OCI-LY3 (cell line): ENCODE measurements at regions not wholly inside any gene's neighbourhood (a gene's known extent, or its start where the extent isn't known, plus 50 kb on each side); places are given as distances from the start of the nearest gene placed in this dataset.
A peak's percentile ranks its signal among the peaks of the same experiment; 100 is the strongest.
"Not testable (repeated sequence)": the region's sequence is repeated elsewhere in the genome, so short reads cannot be mapped to it uniquely, and the experiment has no call there.

Source experiments
- H2AFZ ChIP-seq: fragments of 200-600, 300-600 bp; shearing (Covaris generic); 2 replicates; pipeline ENCODE4 v1.6.0; 2014; ENCODE audit warnings: antibody characterized with exemption, low read depth, low read length
- H3K27ac ChIP-seq: fragments of 200-600, 300-600 bp; sonication (generic); 2 replicates; pipeline ENCODE4 v1.5.1; 2014; ENCODE audit warnings: mild to moderate bottlenecking, low read length, moderate library complexity, mixed read lengths
- H3K27me3 ChIP-seq: fragments of 200-600, 300-600 bp; sonication (generic); 2 replicates; pipeline ENCODE4 v1.6.1; 2014; ENCODE audit warnings: low read depth, low read length, mixed read lengths
- H3K36me3 ChIP-seq: fragments of 200-600, 300-600 bp; sonication (generic); replicated peaks from 2 replicates; pipeline ENCODE3; 2014; ENCODE audit warnings: low read depth, low read length, mixed read lengths
- H3K4me1 ChIP-seq: fragments of 300-600, 200-600 bp; sonication (generic); 2 replicates; pipeline ENCODE4 v1.6.1; 2014; ENCODE audit warnings: low read length, mixed read lengths
- H3K4me2 ChIP-seq: fragments of 200-600, 300-600 bp; sonication (generic); 2 replicates; pipeline ENCODE4 v1.6.1; 2014; ENCODE audit warnings: low read length, mixed read lengths
- H3K4me3 ChIP-seq: fragments of 300-600, 200-600 bp; sonication (generic); 2 replicates; pipeline ENCODE4 v1.5.1; 2014; ENCODE audit warnings: antibody characterized with exemption, mild to moderate bottlenecking, low read length, moderate library complexity
- H3K79me2 ChIP-seq: fragments of 300-600, 200-600 bp; shearing (Covaris generic); 2 replicates; pipeline ENCODE4 v1.6.1; 2014; ENCODE audit warnings: mild to moderate bottlenecking, low read length, mixed read lengths
- H3K9ac ChIP-seq: fragments of 300-600, 200-600 bp; shearing (Covaris generic); 2 replicates; pipeline ENCODE4 v1.6.0; 2014; ENCODE audit warnings: mild to moderate bottlenecking, low read length, moderate library complexity
- H3K9me3 ChIP-seq: fragments of 200-600, 300-600 bp; shearing (Covaris generic); 2 replicates; pipeline ENCODE4 v1.6.1; 2014; ENCODE audit warnings: low read length, mixed read lengths; ENCODE audit not compliant: insufficient read depth
- H4K20me1 ChIP-seq: fragments of 200-600, 300-600 bp; sonication (generic); 2 replicates; pipeline ENCODE4 v1.6.1; 2016; ENCODE audit warnings: low read length, mixed read lengths; ENCODE audit not compliant: insufficient read depth
- EZH2phosphoT487 ChIP-seq: fragments of 200-600 bp; shearing (Covaris generic); IDR thresholded peaks from 2 replicates; pipeline ENCODE4 v1.6.1; 2018; ENCODE audit warnings: antibody characterized with exemption, mixed run types, low read depth
- TF ChIP-seq, protein P1 (sequence below): fragments of 200-600, 300-600 bp; sonication (generic); IDR thresholded peaks from 2 replicates; pipeline ENCODE4 v1.5.1; 2014; ENCODE audit warnings: antibody characterized with exemption, low read length, low read depth

DNA sequence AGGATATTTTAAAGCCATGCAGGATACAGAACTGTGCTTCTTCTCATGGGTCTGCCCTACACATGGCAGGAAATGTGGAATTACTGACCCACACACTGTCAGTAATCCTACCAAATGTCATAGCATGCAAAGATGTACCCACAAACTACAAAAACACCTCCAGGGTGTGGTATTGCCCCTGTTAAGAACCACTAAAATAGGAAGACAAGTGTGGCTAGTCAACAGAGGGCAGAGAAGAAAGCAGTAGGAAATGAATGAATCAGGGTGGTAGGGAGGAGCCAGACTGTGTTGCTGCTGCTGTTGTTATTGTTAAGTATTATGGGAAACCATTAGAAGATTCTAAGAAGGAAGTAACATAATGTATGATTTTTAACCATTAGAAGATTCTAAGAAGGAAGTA, 556.7 kb upstream of the ACVR2A start:
- no peaks in the 10 kb centered on the region for H3K4me1 ChIP-seq
- no peaks in the 10 kb centered on the region for H3K27me3 ChIP-seq
- H3K27ac ChIP-seq, result no peak overlapping the region
- H3K9ac ChIP-seq, result no peak overlapping the region
- no peak overlapping the region for H2AFZ ChIP-seq
- no peaks in the 10 kb centered on the region for H4K20me1 ChIP-seq
- no peaks in the 10 kb centered on the region for H3K79me2 ChIP-seq
- TF ChIP-seq, protein P1, sequence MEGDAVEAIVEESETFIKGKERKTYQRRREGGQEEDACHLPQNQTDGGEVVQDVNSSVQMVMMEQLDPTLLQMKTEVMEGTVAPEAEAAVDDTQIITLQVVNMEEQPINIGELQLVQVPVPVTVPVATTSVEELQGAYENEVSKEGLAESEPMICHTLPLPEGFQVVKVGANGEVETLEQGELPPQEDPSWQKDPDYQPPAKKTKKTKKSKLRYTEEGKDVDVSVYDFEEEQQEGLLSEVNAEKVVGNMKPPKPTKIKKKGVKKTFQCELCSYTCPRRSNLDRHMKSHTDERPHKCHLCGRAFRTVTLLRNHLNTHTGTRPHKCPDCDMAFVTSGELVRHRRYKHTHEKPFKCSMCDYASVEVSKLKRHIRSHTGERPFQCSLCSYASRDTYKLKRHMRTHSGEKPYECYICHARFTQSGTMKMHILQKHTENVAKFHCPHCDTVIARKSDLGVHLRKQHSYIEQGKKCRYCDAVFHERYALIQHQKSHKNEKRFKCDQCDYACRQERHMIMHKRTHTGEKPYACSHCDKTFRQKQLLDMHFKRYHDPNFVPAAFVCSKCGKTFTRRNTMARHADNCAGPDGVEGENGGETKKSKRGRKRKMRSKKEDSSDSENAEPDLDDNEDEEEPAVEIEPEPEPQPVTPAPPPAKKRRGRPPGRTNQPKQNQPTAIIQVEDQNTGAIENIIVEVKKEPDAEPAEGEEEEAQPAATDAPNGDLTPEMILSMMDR, result 0 out of 2 replicates have a peak, but pooled peaks have one; percentile 5
- TF ChIP-seq EZH2phosphoT487, result no peak
- H3K36me3 ChIP-seq, result no peaks in the 10 kb centered on the region
- H3K9me3 ChIP-seq, result no peaks in the 10 kb centered on the region
- H3K4me3 ChIP-seq, result no peak overlapping the region
- H3K4me2 ChIP-seq, result no peak overlapping the region

DNA sequence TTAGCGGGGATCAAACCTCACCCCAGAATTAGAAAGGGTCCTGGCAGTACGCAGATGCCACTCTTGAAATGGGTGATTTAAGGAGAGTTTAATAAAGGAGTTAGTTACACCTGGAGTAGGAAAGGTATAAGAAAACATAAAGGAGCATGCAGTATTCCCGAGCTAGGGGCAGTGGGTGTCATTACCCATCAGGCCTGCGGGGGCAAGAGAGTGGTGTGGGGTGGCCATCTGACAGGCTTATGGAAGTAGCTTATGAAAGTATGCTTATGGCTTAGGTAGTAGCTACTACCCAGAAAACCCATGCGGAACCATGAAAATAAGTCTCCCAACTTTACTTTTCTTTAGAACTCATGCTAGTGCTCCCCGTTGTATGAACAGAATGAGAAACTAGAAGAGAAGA, 568.9 kb upstream of the ACVR2A start:
- Histone ChIP-seq H3K79me2 (no peaks in the 10 kb centered on the region), H3K4me3 (no peak overlapping the region), H2AFZ (no peak overlapping the region), H3K9ac (no peak overlapping the region), H3K27ac (no peak overlapping the region), H3K4me2 (no peak overlapping the region), H3K4me1 (no peaks in the 10 kb centered on the region), H3K36me3 (no peaks in the 10 kb centered on the region), H4K20me1 (no peaks in the 10 kb centered on the region), H3K27me3 (no peaks in the 10 kb centered on the region), H3K9me3 (no peaks in the 10 kb centered on the region)
- TF ChIP-seq, protein P1, result no peak
- no peak for TF ChIP-seq EZH2phosphoT487

DNA sequence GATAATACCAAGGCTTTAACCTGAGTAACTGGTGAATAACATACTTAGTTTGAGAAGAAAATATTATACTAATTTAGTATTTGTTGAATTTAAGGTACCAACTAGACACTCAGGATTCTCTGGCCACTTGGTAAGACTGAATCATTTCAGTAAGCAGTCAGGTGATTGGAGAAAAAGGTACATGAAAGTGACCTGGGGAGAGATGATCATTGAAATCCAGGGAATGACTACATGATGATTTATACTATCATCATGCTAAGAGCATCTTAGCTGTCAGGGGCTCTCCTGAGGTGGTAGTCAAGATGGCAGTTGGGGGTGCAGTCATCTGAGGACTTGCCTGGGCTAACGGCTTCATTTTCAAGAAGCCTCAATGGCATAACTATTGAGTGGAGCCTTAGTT, 571.2 kb upstream of the ACVR2A start:
- Histone ChIP-seq H4K20me1 (no peaks in the 10 kb centered on the region), H3K9me3 (peaks cover 6% of the 10 kb centered on the region; the same call in 1 of the 2 replicates)

DNA sequence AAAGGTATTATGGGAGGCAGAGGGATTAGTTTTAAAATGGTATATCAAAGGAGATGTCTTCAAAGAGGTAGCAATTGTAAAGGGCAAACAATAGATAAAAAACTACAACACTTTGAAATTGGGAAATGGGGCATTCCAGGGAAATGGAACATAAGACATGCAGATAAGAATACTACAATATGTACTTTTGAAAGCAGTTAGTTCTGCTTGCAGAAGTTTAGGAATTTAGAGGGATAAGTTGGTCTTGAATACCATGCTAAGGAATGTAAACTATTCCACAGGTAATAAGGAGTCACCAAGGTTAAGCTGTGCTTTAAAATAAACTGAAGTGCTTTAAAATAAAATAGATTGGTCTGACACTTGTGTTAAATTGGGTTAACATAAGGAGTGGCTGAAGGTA, 571.7 kb upstream of the ACVR2A start:
- Histone ChIP-seq H3K4me3 (no peak overlapping the region), H2AFZ (no peak overlapping the region), H3K27me3 (no peaks in the 10 kb centered on the region), H3K4me1 (no peaks in the 10 kb centered on the region), H3K9me3 (peaks cover 6% of the 10 kb centered on the region; the same call in 1 of the 2 replicates), H4K20me1 (no peaks in the 10 kb centered on the region), H3K4me2 (no peak overlapping the region), H3K9ac (no peak overlapping the region), H3K79me2 (no peaks in the 10 kb centered on the region), H3K27ac (no peak overlapping the region), H3K36me3 (no peaks in the 10 kb centered on the region)
- TF ChIP-seq EZH2phosphoT487, result no peak
- TF ChIP-seq, protein P1, result no peak

More for the DNA sequence above, 571.2 kb upstream of the ACVR2A start:
- TF ChIP-seq, protein P1, result no peak
- no peak for TF ChIP-seq EZH2phosphoT487
- Histone ChIP-seq H3K4me1 (no peaks in the 10 kb centered on the region), H3K9ac (no peak overlapping the region), H2AFZ (no peak overlapping the region), H3K27ac (no peak overlapping the region), H3K27me3 (no peaks in the 10 kb centered on the region), H3K79me2 (no peaks in the 10 kb centered on the region), H3K4me2 (no peak overlapping the region), H3K4me3 (no peak overlapping the region), H3K36me3 (no peaks in the 10 kb centered on the region)

DNA sequence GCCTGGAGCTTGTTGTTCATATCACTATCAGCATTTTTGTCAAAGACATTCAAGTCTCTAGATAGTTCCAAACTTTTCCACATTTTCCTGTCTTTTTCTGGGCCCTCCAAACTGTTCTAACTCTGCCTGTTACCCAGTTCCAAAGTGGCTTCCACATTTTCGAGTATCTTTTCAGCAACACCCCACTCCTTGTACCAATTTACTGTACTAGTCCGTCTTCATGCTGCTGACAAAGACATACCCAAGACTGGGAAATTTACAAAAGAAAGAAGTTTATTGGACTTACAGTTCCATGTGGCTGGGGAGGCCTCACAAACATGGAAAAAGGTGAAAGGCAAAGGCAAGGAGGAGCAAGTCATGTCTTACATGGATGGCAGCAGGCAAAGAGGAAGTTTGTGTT, 575.2 kb upstream of the ACVR2A start:
- H3K27ac ChIP-seq, H3K4me1 ChIP-seq, H2AFZ ChIP-seq, H3K36me3 ChIP-seq, H3K27me3 ChIP-seq, H3K79me2 ChIP-seq, H3K4me3 ChIP-seq, H3K4me2 ChIP-seq, H4K20me1 ChIP-seq, H3K9ac ChIP-seq: not testable (repeated sequence)
- peaks cover 10% of the 10 kb centered on the region; the same call in 1 of the 2 replicates for H3K9me3 ChIP-seq
